Suprapubic skin (tissue), 4 donors: ENCODE measurements at regions not wholly inside any gene's neighbourhood (a gene's known extent, or its start where the extent isn't known, plus 50 kb on each side); places are given as distances from the start of the nearest gene placed in this dataset.

Source experiments
- EP300 ChIP-seq: sonication (generic); formaldehyde crosslinking; IDR thresholded peaks from one replicate; pipeline ENCODE4 v1.6.1; 2017; ENCODE audit warnings: antibody characterized with exemption
- POLR2A ChIP-seq, 2 donors: fragments of 450-650 bp; IDR thresholded peaks; one replicate each; pipeline ENCODE4 v1.6.1; 2017; ENCODE audit warnings: antibody characterized with exemption in 2 of 2, mild to moderate bottlenecking in 2 of 2, moderate library complexity in 2 of 2
- POLR2AphosphoS5 ChIP-seq, 3 donors: sonication (generic); formaldehyde crosslinking; IDR thresholded peaks; one replicate each; pipeline ENCODE4 v1.6.1; 2017; ENCODE audit warnings: antibody characterized with exemption in 3 of 3
- TF ChIP-seq, protein P1 (sequence below), 2 donors: fragments of 200-600 bp in 1 of 2; fragments of 450-650 bp in 1 of 2; sonication (generic) in 1 of 2; IDR thresholded peaks; one replicate each; pipeline ENCODE4 v1.5.1; 2016 to 2019; ENCODE audit warnings: antibody characterized with exemption in 2 of 2, mild to moderate bottlenecking in 1 of 2, moderate library complexity in 1 of 2

- no peak for TF ChIP-seq POLR2A (IDR thresholded peaks at IDR 0.05)
- TF ChIP-seq, protein P1, sequence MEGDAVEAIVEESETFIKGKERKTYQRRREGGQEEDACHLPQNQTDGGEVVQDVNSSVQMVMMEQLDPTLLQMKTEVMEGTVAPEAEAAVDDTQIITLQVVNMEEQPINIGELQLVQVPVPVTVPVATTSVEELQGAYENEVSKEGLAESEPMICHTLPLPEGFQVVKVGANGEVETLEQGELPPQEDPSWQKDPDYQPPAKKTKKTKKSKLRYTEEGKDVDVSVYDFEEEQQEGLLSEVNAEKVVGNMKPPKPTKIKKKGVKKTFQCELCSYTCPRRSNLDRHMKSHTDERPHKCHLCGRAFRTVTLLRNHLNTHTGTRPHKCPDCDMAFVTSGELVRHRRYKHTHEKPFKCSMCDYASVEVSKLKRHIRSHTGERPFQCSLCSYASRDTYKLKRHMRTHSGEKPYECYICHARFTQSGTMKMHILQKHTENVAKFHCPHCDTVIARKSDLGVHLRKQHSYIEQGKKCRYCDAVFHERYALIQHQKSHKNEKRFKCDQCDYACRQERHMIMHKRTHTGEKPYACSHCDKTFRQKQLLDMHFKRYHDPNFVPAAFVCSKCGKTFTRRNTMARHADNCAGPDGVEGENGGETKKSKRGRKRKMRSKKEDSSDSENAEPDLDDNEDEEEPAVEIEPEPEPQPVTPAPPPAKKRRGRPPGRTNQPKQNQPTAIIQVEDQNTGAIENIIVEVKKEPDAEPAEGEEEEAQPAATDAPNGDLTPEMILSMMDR (IDR thresholded peaks at IDR 0.05): no peak
- TF ChIP-seq POLR2AphosphoS5 (IDR thresholded peaks at IDR 0.05): no peak
- TF ChIP-seq EP300: no peak
Observed at GRCh38 chr5:104821606-104822005, 1259.0 kb upstream of the NUDT12 start.
